Gastroesophageal sphincter (tissue), 4 donors: ENCODE measurements at regions not wholly inside any gene's neighbourhood (a gene's known extent, or its start where the extent isn't known, plus 50 kb on each side); places are given as distances from the start of the nearest gene placed in this dataset.

ENCODE experiments used
- ATAC-seq: fragments of 150-250 bp; one replicate; pipeline ENCODE4 v1.9.1; 2016; ENCODE audit warnings: mild to moderate bottlenecking, moderate library complexity
- H3K27ac ChIP-seq, 4 donors: fragments of 200-600 bp; sonication (generic) in 3 of 4; 1 replicate in 3 of 4; 2 replicates in 1 of 4; pipeline ENCODE4 v1.5.1; 2016 to 2019
- H3K27me3 ChIP-seq: fragments of 200-600 bp; sonication (generic); one replicate; pipeline ENCODE4 v1.5.1; 2019
- H3K36me3 ChIP-seq, 2 donors: fragments of 200-600 bp; sonication (generic); one replicate each; pipeline ENCODE4 v1.5.1; 2019; ENCODE audit warnings: control low read depth in 1 of 2
- H3K4me1 ChIP-seq, 3 donors: fragments of 200-600 bp; sonication (generic); 1 replicate in 2 of 3; 2 replicates in 1 of 3; pipeline ENCODE4 v1.5.1; 2016 to 2019; ENCODE audit warnings: control low read depth in 2 of 3
- H3K4me3 ChIP-seq, 2 donors: fragments of 200-600 bp; sonication (generic); one replicate each; pipeline ENCODE4 v1.5.1; 2019; ENCODE audit warnings: mild to moderate bottlenecking in 1 of 2, moderate library complexity in 1 of 2
- H3K9me3 ChIP-seq, 3 donors: fragments of 200-600 bp; sonication (generic); one replicate each; pipeline ENCODE4 v1.5.1; 2017 to 2019; ENCODE audit warnings: control low read depth in 2 of 3
- EP300 ChIP-seq: sonication (generic); formaldehyde crosslinking; IDR thresholded peaks from one replicate; pipeline ENCODE4 v1.6.1; 2017; ENCODE audit warnings: antibody characterized with exemption, mild to moderate bottlenecking
- POLR2A ChIP-seq, 2 donors: fragments of 450-650 bp; IDR thresholded peaks; one replicate each; pipeline ENCODE4 v1.6.1; 2017; ENCODE audit warnings: antibody characterized with exemption in 2 of 2, mild to moderate bottlenecking in 2 of 2, moderate library complexity in 1 of 2
- POLR2AphosphoS5 ChIP-seq: sonication (generic); formaldehyde crosslinking; IDR thresholded peaks from one replicate; pipeline ENCODE4 v1.6.1; 2017; ENCODE audit warnings: antibody characterized with exemption
- WGBS, 2 donors: methylation state at CpG; one replicate each; pipeline ENCODE4 v1.1.5; 2018; ENCODE audit warnings: low coverage in 1 of 2; 5-methylcytosine and 5-hydroxymethylcytosine counted together
- TF ChIP-seq, protein P1 (sequence below), 4 experiments: fragments of 200-600 bp in 2 of 4; fragments of 450-650 bp in 2 of 4; sonication (generic) in 1 of 4; IDR thresholded peaks; one replicate each; pipeline ENCODE4 v1.5.1; 2017 to 2019; ENCODE audit warnings: antibody characterized with exemption in 4 of 4, mild to moderate bottlenecking in 2 of 4, moderate library complexity in 2 of 4

- TF ChIP-seq POLR2A (IDR thresholded peaks at IDR 0.05) (no peak), POLR2AphosphoS5 (no peak), EP300 (no peak)
- TF ChIP-seq, protein P1, sequence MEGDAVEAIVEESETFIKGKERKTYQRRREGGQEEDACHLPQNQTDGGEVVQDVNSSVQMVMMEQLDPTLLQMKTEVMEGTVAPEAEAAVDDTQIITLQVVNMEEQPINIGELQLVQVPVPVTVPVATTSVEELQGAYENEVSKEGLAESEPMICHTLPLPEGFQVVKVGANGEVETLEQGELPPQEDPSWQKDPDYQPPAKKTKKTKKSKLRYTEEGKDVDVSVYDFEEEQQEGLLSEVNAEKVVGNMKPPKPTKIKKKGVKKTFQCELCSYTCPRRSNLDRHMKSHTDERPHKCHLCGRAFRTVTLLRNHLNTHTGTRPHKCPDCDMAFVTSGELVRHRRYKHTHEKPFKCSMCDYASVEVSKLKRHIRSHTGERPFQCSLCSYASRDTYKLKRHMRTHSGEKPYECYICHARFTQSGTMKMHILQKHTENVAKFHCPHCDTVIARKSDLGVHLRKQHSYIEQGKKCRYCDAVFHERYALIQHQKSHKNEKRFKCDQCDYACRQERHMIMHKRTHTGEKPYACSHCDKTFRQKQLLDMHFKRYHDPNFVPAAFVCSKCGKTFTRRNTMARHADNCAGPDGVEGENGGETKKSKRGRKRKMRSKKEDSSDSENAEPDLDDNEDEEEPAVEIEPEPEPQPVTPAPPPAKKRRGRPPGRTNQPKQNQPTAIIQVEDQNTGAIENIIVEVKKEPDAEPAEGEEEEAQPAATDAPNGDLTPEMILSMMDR (IDR thresholded peaks at IDR 0.05) = no peak
- Histone ChIP-seq H3K27ac (no peak overlapping the region), H3K9me3 (no peaks in the 10 kb centered on the region), H3K36me3 (no peaks in the 10 kb centered on the region), H3K4me1 (no peaks in the 10 kb centered on the region), H3K27me3 (peaks cover 48% of the 10 kb centered on the region), H3K4me3 (no peak overlapping the region)
- WGBS, 2 donors = 60 to 79% methylated on average over 7 to 11 of the region's 28 CpGs
- no peak for ATAC-seq
These were observed 121.9 kb downstream of the FOXL1 start for GRCh38 chr16:86700046-86700945.

- WGBS, 2 donors = 80 to 93% methylated on average over 1 to 9 of the region's 30 CpGs
- no peak overlapping the region for H3K27ac ChIP-seq
- no peaks in the 10 kb centered on the region for H3K4me1 ChIP-seq
- peaks cover 58% of the 10 kb centered on the region for H3K27me3 ChIP-seq
- ATAC-seq = no peak
- H3K9me3 ChIP-seq = no peaks in the 10 kb centered on the region
- H3K4me3 ChIP-seq = no peak overlapping the region
- TF ChIP-seq EP300 (no peak), POLR2AphosphoS5 (no peak), POLR2A (IDR thresholded peaks at IDR 0.05) (no peak)
- TF ChIP-seq, protein P1 (IDR thresholded peaks at IDR 0.05) = no peak
- H3K36me3 ChIP-seq = no peaks in the 10 kb centered on the region
These were observed 123.1 kb downstream of the FOXL1 start for GRCh38 chr16:86701286-86701975.

GRCh38 chr16:86702824-86703588 is 124.7 kb downstream of the FOXL1 start:
- H3K4me3 ChIP-seq = no peak overlapping the region
- H3K4me1 ChIP-seq = no peaks in the 10 kb centered on the region
- ATAC-seq = no peak
- H3K36me3 ChIP-seq = no peaks in the 10 kb centered on the region
- H3K9me3 ChIP-seq = no peaks in the 10 kb centered on the region
- H3K27me3 ChIP-seq = peaks cover 55% of the 10 kb centered on the region
- 71 to 89% methylated on average over 2 to 5 of the region's 6 CpGs for WGBS, 2 donors
- H3K27ac ChIP-seq = no peak overlapping the region
- TF ChIP-seq, protein P1 (IDR thresholded peaks at IDR 0.05) = no peak
- no peak for TF ChIP-seq EP300
- no peak for TF ChIP-seq POLR2A (IDR thresholded peaks at IDR 0.05)
- no peak for TF ChIP-seq POLR2AphosphoS5

- 83 to 100% methylated on average over 1 of the region's 8 CpGs for WGBS, 2 donors
- Histone ChIP-seq H3K9me3 (peaks cover 0 to 9% (median 0%) of the 10 kb centered on the region in 3 donors), H3K27me3 (peaks cover 62% of the 10 kb centered on the region), H3K4me1 (no peaks in the 10 kb centered on the region), H3K27ac (no peak overlapping the region), H3K4me3 (no peak overlapping the region), H3K36me3 (no peaks in the 10 kb centered on the region)
- TF ChIP-seq, protein P1 (IDR thresholded peaks at IDR 0.05) = no peak
- TF ChIP-seq POLR2AphosphoS5 = no peak
- no peak for TF ChIP-seq EP300
- no peak for TF ChIP-seq POLR2A (IDR thresholded peaks at IDR 0.05)
- ATAC-seq = no peak
These were observed 126.2 kb downstream of the FOXL1 start for GRCh38 chr16:86704516-86704915.
